ENCODE measurements at regions not wholly inside any gene's neighbourhood (a gene's known extent, or its start where the extent isn't known, plus 50 kb on each side); places are given as distances from the start of the nearest gene placed in this dataset.

- TF ChIP-seq POLR2A (IDR thresholded peaks at IDR 0.05) = no peak
- TF ChIP-seq, protein P1, sequence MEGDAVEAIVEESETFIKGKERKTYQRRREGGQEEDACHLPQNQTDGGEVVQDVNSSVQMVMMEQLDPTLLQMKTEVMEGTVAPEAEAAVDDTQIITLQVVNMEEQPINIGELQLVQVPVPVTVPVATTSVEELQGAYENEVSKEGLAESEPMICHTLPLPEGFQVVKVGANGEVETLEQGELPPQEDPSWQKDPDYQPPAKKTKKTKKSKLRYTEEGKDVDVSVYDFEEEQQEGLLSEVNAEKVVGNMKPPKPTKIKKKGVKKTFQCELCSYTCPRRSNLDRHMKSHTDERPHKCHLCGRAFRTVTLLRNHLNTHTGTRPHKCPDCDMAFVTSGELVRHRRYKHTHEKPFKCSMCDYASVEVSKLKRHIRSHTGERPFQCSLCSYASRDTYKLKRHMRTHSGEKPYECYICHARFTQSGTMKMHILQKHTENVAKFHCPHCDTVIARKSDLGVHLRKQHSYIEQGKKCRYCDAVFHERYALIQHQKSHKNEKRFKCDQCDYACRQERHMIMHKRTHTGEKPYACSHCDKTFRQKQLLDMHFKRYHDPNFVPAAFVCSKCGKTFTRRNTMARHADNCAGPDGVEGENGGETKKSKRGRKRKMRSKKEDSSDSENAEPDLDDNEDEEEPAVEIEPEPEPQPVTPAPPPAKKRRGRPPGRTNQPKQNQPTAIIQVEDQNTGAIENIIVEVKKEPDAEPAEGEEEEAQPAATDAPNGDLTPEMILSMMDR (IDR thresholded peaks at IDR 0.05 in 4 of 5, conservative IDR thresholded peaks at IDR 0.05 in 1 of 5) = no peak
These were observed 1317.2 kb downstream of the PCDH7 start for GRCh38 chr4:32037399-32037798.
